Activated T-cell treated with anti-CD3 and anti-CD28 coated beads, Interleukin-2, amount 50 U/mL, for 4 hours (primary cell): ENCODE measurements at regions not wholly inside any gene's neighbourhood (a gene's known extent, or its start where the extent isn't known, plus 50 kb on each side); places are given as distances from the start of the nearest gene placed in this dataset.

Experiments
- ATAC-seq, 2 donors: fragments of 200-7000 bp; cut with Tn5 transposase; one replicate each; pipeline ENCODE4 v1.10.0; 2021
- DNase-seq: peaks from one replicate; pipeline ENCODE4 v3.0.0-alpha.2; 2020
- H3K27me3 Mint-ChIP-seq: one replicate; pipeline ENCODE4 v1.8.0; 2021; ENCODE audit warnings: low read depth, mixed read lengths
- H3K36me3 Mint-ChIP-seq: one replicate; pipeline ENCODE4 v1.8.0; 2022; ENCODE audit warnings: mixed read lengths; ENCODE audit not compliant: insufficient read depth
- H3K4me1 Mint-ChIP-seq: one replicate; pipeline ENCODE4 v1.8.0; 2021; ENCODE audit warnings: low read depth, mixed read lengths
- H3K4me3 Mint-ChIP-seq: one replicate; pipeline ENCODE4 v1.8.0; 2021; ENCODE audit warnings: mild to moderate bottlenecking, moderate library complexity, mixed read lengths
- H3K9me3 Mint-ChIP-seq: one replicate; pipeline ENCODE4 v1.8.0; 2021; ENCODE audit warnings: mixed read lengths

- H3K27me3 Mint-ChIP-seq = no peaks in the 10 kb centered on the region
- H3K4me1 Mint-ChIP-seq = no peaks in the 10 kb centered on the region
- ATAC-seq = peak in 1 of 2 donors; percentile 58
- no peaks in the 10 kb centered on the region for H3K9me3 Mint-ChIP-seq
- H3K36me3 Mint-ChIP-seq = no peaks in the 10 kb centered on the region
- no peak for DNase-seq
- H3K4me3 Mint-ChIP-seq = no peak overlapping the region
Measured at GRCh38 chr15:87604857-87605446, 651.6 kb downstream of the NTRK3 start.

- ATAC-seq (no peak), DNase-seq (no peak)
- H3K9me3 Mint-ChIP-seq = no peaks in the 10 kb centered on the region
- peaks cover 10% of the 10 kb centered on the region for H3K4me1 Mint-ChIP-seq
- no peaks in the 10 kb centered on the region for H3K27me3 Mint-ChIP-seq
- no peaks in the 10 kb centered on the region for H3K36me3 Mint-ChIP-seq
- no peak overlapping the region for H3K4me3 Mint-ChIP-seq
Measured at GRCh38 chr15:87602371-87602770, 654.2 kb downstream of the NTRK3 start.

- no peak for ATAC-seq
- no peak overlapping the region for H3K4me3 Mint-ChIP-seq
- no peaks in the 10 kb centered on the region for H3K36me3 Mint-ChIP-seq
- H3K27me3 Mint-ChIP-seq = no peaks in the 10 kb centered on the region
- no peak for DNase-seq
- peaks cover 20% of the 10 kb centered on the region for H3K4me1 Mint-ChIP-seq
- H3K9me3 Mint-ChIP-seq = no peaks in the 10 kb centered on the region
Measured at GRCh38 chr15:87599616-87600015, 656.9 kb downstream of the NTRK3 start.

- no peak overlapping the region for H3K4me3 Mint-ChIP-seq
- no peaks in the 10 kb centered on the region for H3K27me3 Mint-ChIP-seq
- DNase-seq (no peak), ATAC-seq (peak; percentile 81 to 90)
- peaks cover 3% of the 10 kb centered on the region for H3K9me3 Mint-ChIP-seq
- no peaks in the 10 kb centered on the region for H3K36me3 Mint-ChIP-seq
- peaks cover 21% of the 10 kb centered on the region for H3K4me1 Mint-ChIP-seq
Measured at GRCh38 chr15:87597346-87598052, 659.0 kb downstream of the NTRK3 start.

GRCh38 chr15:87591582-87591981 lies 665.0 kb downstream of the NTRK3 start:
- Mint-ChIP-seq H3K4me1 (peaks cover 4% of the 10 kb centered on the region), H3K9me3 (peaks cover 3% of the 10 kb centered on the region), H3K27me3 (no peaks in the 10 kb centered on the region), H3K4me3 (no peak overlapping the region), H3K36me3 (no peaks in the 10 kb centered on the region)
- no peak for ATAC-seq
- DNase-seq = no peak

- H3K27me3 Mint-ChIP-seq = no peaks in the 10 kb centered on the region
- no peaks in the 10 kb centered on the region for H3K36me3 Mint-ChIP-seq
- H3K4me1 Mint-ChIP-seq = peaks cover 3% of the 10 kb centered on the region
- peaks cover 3% of the 10 kb centered on the region for H3K9me3 Mint-ChIP-seq
- no peak overlapping the region for H3K4me3 Mint-ChIP-seq
- DNase-seq (no peak), ATAC-seq (no peak)
Measured at GRCh38 chr15:87591042-87591441, 665.5 kb downstream of the NTRK3 start.

GRCh38 chr15:87589134-87589533 lies 667.4 kb downstream of the NTRK3 start:
- Mint-ChIP-seq H3K4me3 (no peak overlapping the region), H3K9me3 (peaks cover 3% of the 10 kb centered on the region), H3K27me3 (no peaks in the 10 kb centered on the region), H3K4me1 (no peaks in the 10 kb centered on the region), H3K36me3 (no peaks in the 10 kb centered on the region)
- DNase-seq (no peak), ATAC-seq (no peak)

GRCh38 chr15:87582169-87582568 lies 674.4 kb downstream of the NTRK3 start:
- DNase-seq (no peak), ATAC-seq (no peak)
- no peaks in the 10 kb centered on the region for H3K9me3 Mint-ChIP-seq
- H3K4me3 Mint-ChIP-seq = no peak overlapping the region
- H3K4me1 Mint-ChIP-seq = no peaks in the 10 kb centered on the region
- H3K36me3 Mint-ChIP-seq = no peaks in the 10 kb centered on the region
- no peaks in the 10 kb centered on the region for H3K27me3 Mint-ChIP-seq

- no peak overlapping the region for H3K4me3 Mint-ChIP-seq
- ATAC-seq (no peak), DNase-seq (no peak)
- H3K4me1 Mint-ChIP-seq = no peaks in the 10 kb centered on the region
- no peaks in the 10 kb centered on the region for H3K36me3 Mint-ChIP-seq
- no peaks in the 10 kb centered on the region for H3K9me3 Mint-ChIP-seq
- no peaks in the 10 kb centered on the region for H3K27me3 Mint-ChIP-seq
Measured at GRCh38 chr15:87579537-87579936, 677.0 kb downstream of the NTRK3 start.

- H3K9me3 Mint-ChIP-seq = no peaks in the 10 kb centered on the region
- ATAC-seq = no peak
- H3K27me3 Mint-ChIP-seq = no peaks in the 10 kb centered on the region
- H3K4me3 Mint-ChIP-seq = no peak overlapping the region
- DNase-seq = no peak
- no peaks in the 10 kb centered on the region for H3K4me1 Mint-ChIP-seq
- no peaks in the 10 kb centered on the region for H3K36me3 Mint-ChIP-seq
Measured at GRCh38 chr15:87578776-87579175, 677.8 kb downstream of the NTRK3 start.

GRCh38 chr15:87577336-87577735 lies 679.2 kb downstream of the NTRK3 start:
- no peaks in the 10 kb centered on the region for H3K36me3 Mint-ChIP-seq
- H3K4me1 Mint-ChIP-seq = no peaks in the 10 kb centered on the region
- no peaks in the 10 kb centered on the region for H3K27me3 Mint-ChIP-seq
- ATAC-seq (no peak), DNase-seq (no peak)
- no peak overlapping the region for H3K4me3 Mint-ChIP-seq
- no peaks in the 10 kb centered on the region for H3K9me3 Mint-ChIP-seq

GRCh38 chr15:87576486-87577176 lies 679.9 kb downstream of the NTRK3 start:
- Mint-ChIP-seq H3K27me3 (no peaks in the 10 kb centered on the region), H3K9me3 (no peaks in the 10 kb centered on the region), H3K36me3 (no peaks in the 10 kb centered on the region), H3K4me3 (no peak overlapping the region), H3K4me1 (no peaks in the 10 kb centered on the region)
- DNase-seq (no peak), ATAC-seq (no peak)

GRCh38 chr15:87575896-87576473 lies 680.6 kb downstream of the NTRK3 start:
- Mint-ChIP-seq H3K9me3 (no peaks in the 10 kb centered on the region), H3K27me3 (no peaks in the 10 kb centered on the region), H3K4me1 (no peaks in the 10 kb centered on the region), H3K4me3 (no peak overlapping the region), H3K36me3 (no peaks in the 10 kb centered on the region)
- ATAC-seq (no peak), DNase-seq (no peak)

- Mint-ChIP-seq H3K27me3 (no peaks in the 10 kb centered on the region), H3K36me3 (no peaks in the 10 kb centered on the region)
Measured at GRCh38 chr15:87573534-87573933, 683.0 kb downstream of the NTRK3 start.

GRCh38 chr15:87573039-87573438 lies 683.5 kb downstream of the NTRK3 start:
- Mint-ChIP-seq H3K36me3 (no peaks in the 10 kb centered on the region), H3K4me3 (no peak overlapping the region), H3K4me1 (peaks cover 8% of the 10 kb centered on the region), H3K9me3 (no peaks in the 10 kb centered on the region), H3K27me3 (no peaks in the 10 kb centered on the region)
- ATAC-seq (no peak), DNase-seq (no peak)

More at GRCh38 chr15:87573534-87573933, 683.0 kb downstream of the NTRK3 start:
- ATAC-seq (no peak), DNase-seq (no peak)
- Mint-ChIP-seq H3K4me1 (peaks cover 8% of the 10 kb centered on the region), H3K9me3 (no peaks in the 10 kb centered on the region), H3K4me3 (no peak overlapping the region)
